Mesenchymal stem cell (in vitro differentiated cells and primary cell): ENCODE measurements at regions not wholly inside any gene's neighbourhood (a gene's known extent, or its start where the extent isn't known, plus 50 kb on each side); places are given as distances from the start of the nearest gene placed in this dataset.

Experiments used
- DNase-seq: peaks from one replicate; pipeline ENCODE4 v3.0.0-alpha.2; 2013
- H2AFZ ChIP-seq: one replicate; pipeline ENCODE4 v1.6.1; 2013; ENCODE audit warnings: low read depth, mild to moderate bottlenecking, control low read depth, inconsistent platforms, low read length, moderate library complexity
- H2AK5ac ChIP-seq: 2 replicates; pipeline ENCODE4 v1.6.1; 2013; ENCODE audit warnings: low read length, moderate library complexity, mild to moderate bottlenecking, inconsistent platforms; ENCODE audit not compliant: severe bottlenecking
- H2BK120ac ChIP-seq: one replicate; pipeline ENCODE4 v1.6.1; 2013; ENCODE audit warnings: low read depth, mild to moderate bottlenecking, inconsistent platforms, low read length, moderate library complexity
- H2BK12ac ChIP-seq, 2 experiments: one replicate each; pipeline ENCODE4 v1.6.1; 2013; ENCODE audit warnings: inconsistent platforms in 2 of 2, low read length in 2 of 2, mild to moderate bottlenecking in 2 of 2, moderate library complexity in 2 of 2, control low read depth in 1 of 2
- H2BK15ac ChIP-seq: one replicate; pipeline ENCODE4 v1.6.1; 2013; ENCODE audit warnings: mild to moderate bottlenecking, low read depth, inconsistent platforms; ENCODE audit not compliant: poor library complexity, severe bottlenecking
- H2BK5ac ChIP-seq: 2 replicates; pipeline ENCODE4 v1.6.1; 2013; ENCODE audit warnings: low read depth, mild to moderate bottlenecking, low read length, control low read depth, inconsistent platforms; ENCODE audit not compliant: poor library complexity, severe bottlenecking
- H3K14ac ChIP-seq, 2 experiments: one replicate each; pipeline ENCODE4 v1.6.1; 2013; ENCODE audit warnings: inconsistent platforms in 2 of 2, low read length in 2 of 2, control low read depth in 1 of 2, mild to moderate bottlenecking in 1 of 2, moderate library complexity in 1 of 2
- H3K18ac ChIP-seq, 2 experiments: one replicate each; pipeline ENCODE4 v1.6.1; 2013; ENCODE audit warnings: inconsistent platforms in 2 of 2, low read length in 2 of 2, control low read depth in 1 of 2, low read depth in 1 of 2, mild to moderate bottlenecking in 1 of 2
- H3K23ac ChIP-seq, 2 experiments: one replicate each; pipeline ENCODE4 v1.6.1; 2013; ENCODE audit warnings: inconsistent platforms in 2 of 2, low read length in 2 of 2, mild to moderate bottlenecking in 2 of 2, moderate library complexity in 2 of 2, control low read depth in 1 of 2
- H3K27ac ChIP-seq: 2 replicates; pipeline ENCODE4 v1.5.1; 2013; ENCODE audit warnings: mild to moderate bottlenecking, moderate library complexity, low read length, control low read depth, inconsistent platforms; ENCODE audit not compliant: poor library complexity, severe bottlenecking
- H3K27me3 ChIP-seq, 2 experiments: 2 replicates each; pipeline versions ENCODE4 v1.6.1 to v1.7.0; 2013; ENCODE audit warnings: low read length in 2 of 2, mild to moderate bottlenecking in 2 of 2, moderate library complexity in 2 of 2, control low read depth in 1 of 2, inconsistent platforms in 1 of 2; ENCODE audit not compliant: control insufficient read depth in 1 of 2, insufficient read depth in 1 of 2
- H3K36me3 ChIP-seq, 2 experiments: 2 replicates each; pipeline versions ENCODE4 v1.6.1 to v1.7.0; 2013; ENCODE audit warnings: low read length in 2 of 2, control low read depth in 1 of 2, inconsistent platforms in 1 of 2, low read depth in 1 of 2, mild to moderate bottlenecking in 1 of 2; ENCODE audit not compliant: insufficient read depth in 2 of 2, control insufficient read depth in 1 of 2
- H3K4ac ChIP-seq, 2 experiments: one replicate each; pipeline ENCODE4 v1.6.1; 2013; ENCODE audit warnings: inconsistent platforms in 2 of 2, low read length in 2 of 2, mild to moderate bottlenecking in 2 of 2, moderate library complexity in 2 of 2, control low read depth in 1 of 2, low read depth in 1 of 2
- H3K4me1 ChIP-seq: 2 replicates; pipeline ENCODE4 v1.6.1; 2013; ENCODE audit warnings: low read depth, low read length, control low read depth; ENCODE audit not compliant: control insufficient read depth, insufficient read depth
- H3K4me2 ChIP-seq: 2 replicates; pipeline ENCODE4 v1.6.1; 2013; ENCODE audit warnings: low read length, mild to moderate bottlenecking, inconsistent platforms; ENCODE audit not compliant: poor library complexity, severe bottlenecking
- H3K4me3 ChIP-seq, 2 experiments: 2 replicates each; pipeline versions ENCODE4 v1.5.1 to v1.7.0; 2013; ENCODE audit warnings: low read length in 2 of 2, mild to moderate bottlenecking in 2 of 2, control low read depth in 1 of 2, low read depth in 1 of 2; ENCODE audit not compliant: insufficient read depth in 1 of 2
- H3K79me1 ChIP-seq: replicated peaks from 2 replicates; pipeline ENCODE4 v1.6.1; 2013; ENCODE audit warnings: mild to moderate bottlenecking, control low read depth, low read length, inconsistent platforms; ENCODE audit not compliant: poor library complexity, severe bottlenecking
- H3K9ac ChIP-seq: 2 replicates; pipeline ENCODE4 v1.7.0; 2013; ENCODE audit warnings: mild to moderate bottlenecking, low read length, moderate library complexity
- H3K9me3 ChIP-seq: 2 replicates; pipeline ENCODE4 v1.7.0; 2013; ENCODE audit warnings: mild to moderate bottlenecking, low read length; ENCODE audit not compliant: control insufficient read depth
- H4K8ac ChIP-seq: one replicate; pipeline ENCODE4 v1.6.1; 2013; ENCODE audit warnings: inconsistent platforms, mild to moderate bottlenecking, low read length, moderate library complexity
- H4K91ac ChIP-seq: one replicate; pipeline ENCODE4 v1.6.1; 2013; ENCODE audit warnings: mild to moderate bottlenecking, low read length, inconsistent platforms
- WGBS: methylation state at CpG from one replicate; pipeline ENCODE4 v1.1.7; 2013; ENCODE audit warnings: mixed read lengths; 5-methylcytosine and 5-hydroxymethylcytosine counted together

- no peak overlapping the region for H2AFZ ChIP-seq
- no peaks in the 10 kb centered on the region for H3K79me1 ChIP-seq
- H2BK120ac ChIP-seq = no peak overlapping the region
- no peaks in the 10 kb centered on the region for H3K9me3 ChIP-seq
- peak overlapping the region; percentile 43 for H4K91ac ChIP-seq
- peak overlapping the region in 1 of 2 experiments; percentile 75 for H3K4ac ChIP-seq
- peak overlapping the region in 1 of 2 experiments; percentile 83 for H2BK12ac ChIP-seq
- H3K4me3 ChIP-seq = no peak overlapping the region
- H2BK5ac ChIP-seq = no peak overlapping the region
- H3K18ac ChIP-seq = peak overlapping the region; percentile 56 to 95
- H3K4me1 ChIP-seq = peaks cover 3% of the 10 kb centered on the region
- no peak overlapping the region for H3K23ac ChIP-seq
- no peak overlapping the region for H2AK5ac ChIP-seq
- peak overlapping the region in 1 of 2 experiments; percentile 37 for H3K14ac ChIP-seq
- peak; percentile 61 for DNase-seq
- H3K9ac ChIP-seq = no peak overlapping the region
- WGBS = 26% methylated on average over 10 of the region's 10 CpGs
- no peak overlapping the region for H3K27ac ChIP-seq
- H3K36me3 ChIP-seq = no peaks in the 10 kb centered on the region
- H2BK15ac ChIP-seq = no peak overlapping the region
- no peaks in the 10 kb centered on the region for H3K27me3 ChIP-seq
- H3K4me2 ChIP-seq = no peak overlapping the region
- peak overlapping the region; percentile 71 for H4K8ac ChIP-seq
Observed at GRCh38 chr2:41879235-41879916, 168.4 kb upstream of the PKDCC start.

GRCh38 chr2:41880561-41881243 lies 167.1 kb upstream of the PKDCC start:
- H2BK120ac ChIP-seq = no peak overlapping the region
- no peaks in the 10 kb centered on the region for H3K27me3 ChIP-seq
- DNase-seq = no peak
- no peak overlapping the region for H3K9ac ChIP-seq
- H4K8ac ChIP-seq = no peak overlapping the region
- H3K9me3 ChIP-seq = no peaks in the 10 kb centered on the region
- H3K4me1 ChIP-seq = peaks cover 3% of the 10 kb centered on the region
- H2AFZ ChIP-seq = no peak overlapping the region
- H3K27ac ChIP-seq = no peak overlapping the region
- H3K18ac ChIP-seq = no peak overlapping the region
- H4K91ac ChIP-seq = no peak overlapping the region
- H3K4me3 ChIP-seq = no peak overlapping the region
- no peak overlapping the region for H3K23ac ChIP-seq
- WGBS = 93% methylated on average over 3 of the region's 3 CpGs
- H3K4me2 ChIP-seq = no peak overlapping the region
- H3K14ac ChIP-seq = no peak overlapping the region
- H3K79me1 ChIP-seq = no peaks in the 10 kb centered on the region
- no peak overlapping the region for H3K4ac ChIP-seq
- H3K36me3 ChIP-seq = no peaks in the 10 kb centered on the region
- H2AK5ac ChIP-seq = no peak overlapping the region
- no peak overlapping the region for H2BK12ac ChIP-seq
- no peak overlapping the region for H2BK15ac ChIP-seq
- H2BK5ac ChIP-seq = no peak overlapping the region

DNA sequence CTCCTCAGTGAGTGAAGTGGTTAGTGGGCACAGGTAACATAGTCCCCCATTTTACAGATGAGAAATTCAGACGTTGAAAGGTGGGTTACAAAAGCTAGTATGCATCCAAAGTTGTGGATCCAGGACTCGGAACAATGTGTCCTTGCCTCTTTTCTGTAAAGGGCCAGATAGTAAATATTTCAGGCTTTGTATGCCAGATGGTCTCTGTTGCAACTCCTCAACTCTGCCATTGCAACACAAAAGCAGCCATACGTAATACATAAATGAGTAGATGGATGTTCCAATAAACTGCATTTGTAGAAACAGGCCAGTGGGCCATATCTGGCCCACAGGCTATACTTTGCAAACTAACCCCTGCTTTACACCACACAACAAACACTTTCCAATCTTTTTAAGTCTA lies 166.6 kb upstream of the PKDCC start:
- Histone ChIP-seq H3K4me1 (peaks cover 3% of the 10 kb centered on the region), H3K9me3 (no peaks in the 10 kb centered on the region), H4K8ac (no peak overlapping the region), H2AFZ (no peak overlapping the region), H2AK5ac (no peak overlapping the region), H3K4me3 (no peak overlapping the region), H3K9ac (no peak overlapping the region), H3K27ac (no peak overlapping the region), H3K23ac (no peak overlapping the region), H2BK5ac (no peak overlapping the region), H2BK120ac (no peak overlapping the region), H3K79me1 (no peaks in the 10 kb centered on the region), H2BK15ac (no peak overlapping the region), H3K36me3 (no peaks in the 10 kb centered on the region), H3K18ac (no peak overlapping the region), H3K14ac (no peak overlapping the region), H3K4me2 (no peak overlapping the region), H3K4ac (no peak overlapping the region), H3K27me3 (no peaks in the 10 kb centered on the region), H4K91ac (no peak overlapping the region), H2BK12ac (no peak overlapping the region)
- 89% methylated on average over 3 of the region's 3 CpGs for WGBS
- DNase-seq = peak; percentile 62

DNA sequence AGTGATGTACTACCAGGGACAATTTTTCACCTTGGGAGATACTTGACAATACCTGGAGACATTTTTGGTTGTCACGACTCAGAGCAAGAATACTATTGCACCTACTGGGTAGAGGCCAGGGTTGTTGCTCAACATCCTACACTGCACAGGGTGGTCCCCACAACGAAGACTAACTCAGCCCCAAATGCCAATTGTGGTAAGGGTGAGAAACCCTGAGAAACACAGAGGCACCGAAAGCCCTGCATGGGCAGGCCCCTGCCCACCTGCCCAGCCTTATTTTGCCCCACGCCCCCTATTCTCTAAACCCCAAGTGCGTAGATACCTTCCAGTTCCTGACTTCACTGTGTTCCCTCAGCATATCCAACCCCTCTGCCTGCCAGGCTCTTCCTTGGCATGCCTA lies 163.1 kb upstream of the PKDCC start:
- Histone ChIP-seq H3K36me3 (no peaks in the 10 kb centered on the region), H3K14ac (peak overlapping the region in 1 of 2 experiments; percentile 49), H3K27ac (no peak overlapping the region), H2AK5ac (no peak overlapping the region), H3K9ac (no peak overlapping the region), H2AFZ (no peak overlapping the region), H2BK15ac (no peak overlapping the region), H4K91ac (no peak overlapping the region), H3K23ac (no peak overlapping the region), H3K18ac (peak overlapping the region in 1 of 2 experiments; percentile 15), H3K9me3 (no peaks in the 10 kb centered on the region), H4K8ac (peak overlapping the region; percentile 30), H3K4ac (no peak overlapping the region), H2BK5ac (no peak overlapping the region), H3K4me2 (no peak overlapping the region), H3K4me1 (no peaks in the 10 kb centered on the region), H2BK12ac (peak overlapping the region in 1 of 2 experiments; percentile 42), H2BK120ac (no peak overlapping the region), H3K79me1 (no peaks in the 10 kb centered on the region), H3K27me3 (no peaks in the 10 kb centered on the region), H3K4me3 (no peak overlapping the region)
- WGBS = 92% methylated on average over 5 of the region's 5 CpGs
- DNase-seq = no peak
